SKM-1 (cell line): ENCODE measurements at regions not wholly inside any gene's neighbourhood (a gene's known extent, or its start where the extent isn't known, plus 50 kb on each side); places are given as distances from the start of the nearest gene placed in this dataset.

Source experiments
- DNase-seq: peaks from one replicate; lab custom pipeline; 2025; ENCODE audit not compliant: unreplicated experiment; lab: John Stamatoyannopoulos, UW

GRCh38 chr3:182732232-182733015 is 60.9 kb upstream of the ATP11B start:
- no peak for DNase-seq

DNA sequence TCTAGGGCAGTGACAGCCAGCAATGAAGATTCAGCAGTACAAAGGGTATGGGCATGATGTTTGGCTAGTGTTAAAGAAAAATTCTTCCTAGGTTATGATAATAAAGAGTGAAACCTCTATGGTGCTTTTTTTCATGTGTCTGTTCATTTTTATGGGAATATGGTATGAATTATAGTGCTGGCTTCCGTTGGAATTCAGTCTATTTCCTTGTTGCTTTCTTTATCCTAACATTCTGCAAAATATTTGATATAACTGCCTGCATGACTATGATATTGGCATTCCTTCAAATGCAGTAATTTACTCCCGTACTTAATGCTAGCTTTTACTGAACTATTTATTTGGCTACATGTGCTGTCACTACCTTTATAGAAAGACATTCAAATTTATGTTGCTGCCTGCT is 57.6 kb upstream of the ATP11B start:
- no peak for DNase-seq

- no peak for DNase-seq
Measured at GRCh38 chr3:182737825-182738224, 55.5 kb upstream of the ATP11B start.

DNA sequence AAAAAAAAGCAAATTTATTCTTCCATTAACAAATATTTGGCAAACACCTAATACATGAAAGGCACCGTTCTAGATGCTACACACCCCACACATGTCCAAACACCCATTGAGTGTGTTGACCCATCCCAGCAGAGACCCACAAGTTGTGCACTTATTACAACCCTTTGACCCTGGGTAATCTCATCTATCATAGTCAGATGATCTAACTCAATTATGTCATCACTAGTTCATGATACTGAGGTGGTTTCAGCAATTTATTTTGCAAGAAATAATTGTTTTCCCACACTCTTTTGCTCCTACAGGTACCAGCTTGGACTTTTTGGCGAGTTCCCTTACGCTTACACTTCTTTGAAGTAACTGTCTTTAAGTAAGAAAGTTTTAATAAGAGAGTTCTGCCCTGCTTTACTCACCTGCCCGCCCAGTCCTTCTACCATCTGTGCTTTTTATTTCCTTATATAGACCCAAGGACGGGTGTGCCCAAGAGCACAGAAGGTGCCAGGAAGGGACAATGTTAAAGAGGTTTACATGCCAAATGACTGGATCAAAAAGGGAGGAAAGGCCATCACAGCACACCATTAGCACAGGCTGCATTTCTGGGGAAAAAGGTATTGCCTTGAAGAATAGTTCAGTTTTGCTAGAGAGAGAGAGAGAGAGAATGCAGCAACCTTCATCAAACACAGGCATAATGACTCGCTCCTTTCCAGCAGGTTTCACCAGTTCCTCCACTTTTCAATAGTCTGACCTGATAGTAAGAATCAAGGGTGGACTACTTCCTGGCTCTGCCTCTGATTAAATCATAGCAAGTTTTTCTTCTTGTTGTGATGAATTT is 54.5 kb upstream of the ATP11B start:
- DNase-seq, result no peak

DNA sequence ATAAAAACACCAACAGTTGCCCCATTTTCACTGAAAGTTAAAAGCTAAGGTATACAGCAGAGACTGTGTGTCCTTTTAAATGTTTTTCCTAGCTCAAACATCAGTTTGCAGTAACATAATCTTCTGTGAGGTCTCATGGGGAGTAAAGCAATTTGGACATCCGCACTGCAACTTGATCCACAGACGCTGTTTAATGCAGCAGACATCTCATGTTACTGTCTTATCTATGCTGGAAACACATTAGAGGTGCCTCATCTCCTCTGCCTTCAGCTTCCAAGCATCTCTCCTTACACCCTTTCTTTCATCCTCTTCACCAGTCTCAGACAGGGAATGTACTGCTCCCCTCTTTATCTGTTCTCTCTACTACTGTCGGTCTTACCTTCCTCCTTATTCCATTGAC is 53.7 kb upstream of the ATP11B start:
- no peak for DNase-seq

DNA sequence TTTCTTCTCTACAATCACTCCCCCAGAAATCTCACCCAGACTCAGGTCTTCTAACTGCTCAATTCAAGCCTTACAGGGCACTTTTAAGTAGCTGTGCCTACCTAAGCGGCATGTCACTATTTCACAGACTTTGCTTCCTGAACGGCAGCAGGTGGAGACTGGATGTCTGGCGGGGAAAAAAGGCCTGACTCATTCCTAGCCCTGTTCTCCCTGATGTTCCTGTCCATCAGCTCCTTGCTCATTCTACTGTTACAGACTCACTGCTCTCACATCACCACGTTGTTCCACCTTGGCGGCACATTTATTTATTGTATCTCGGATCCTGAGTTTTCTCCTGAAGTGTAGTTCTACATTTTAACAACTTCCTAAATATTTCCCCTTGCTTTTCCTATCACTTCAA is 52.6 kb upstream of the ATP11B start:
- DNase-seq, result no peak

GRCh38 chr3:182741214-182741613 is 52.1 kb upstream of the ATP11B start:
- no peak for DNase-seq
